HFF-Myc (cell line): ENCODE measurements at regions not wholly inside any gene's neighbourhood (a gene's known extent, or its start where the extent isn't known, plus 50 kb on each side); places are given as distances from the start of the nearest gene placed in this dataset.

Experiments used
- DNase-seq: peaks from one replicate; pipeline ENCODE4 v3.0.0-alpha.2; 2011; ENCODE audit warnings: low read depth; ENCODE audit errors: extremely low read depth
- H3K4me3 ChIP-seq: replicated peaks from 2 replicates; pipeline ENCODE4 v1.5.1; 2011; ENCODE audit warnings: low read depth, mild to moderate bottlenecking, control low read depth, low read length
- TF ChIP-seq, protein P1 (sequence below): IDR thresholded peaks from 2 replicates; pipeline ENCODE4 v1.5.1; 2012; ENCODE audit warnings: mild to moderate bottlenecking, low read depth, low read length, control low read depth; ENCODE audit errors: missing control alignments

DNA sequence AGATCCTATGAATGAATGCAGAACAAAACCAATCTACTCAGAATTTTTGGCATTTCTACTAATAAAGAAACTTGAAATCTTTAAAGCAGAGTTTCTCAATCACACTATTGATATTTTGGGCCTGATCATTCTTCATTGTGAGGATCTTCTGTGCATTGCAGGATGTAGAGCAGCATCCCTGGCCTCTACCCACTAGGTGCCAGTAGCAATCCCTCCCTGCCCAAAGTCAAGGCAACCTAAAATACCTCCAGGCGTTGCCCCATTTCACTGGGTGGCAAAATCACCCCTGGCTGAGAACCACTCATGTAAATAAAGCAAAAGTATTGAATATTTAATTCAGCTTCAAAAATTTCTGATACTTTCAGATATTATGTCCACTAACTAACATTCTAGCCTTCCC is 213.0 kb downstream of the SP3 start:
- no peak for DNase-seq
- TF ChIP-seq, protein P1, sequence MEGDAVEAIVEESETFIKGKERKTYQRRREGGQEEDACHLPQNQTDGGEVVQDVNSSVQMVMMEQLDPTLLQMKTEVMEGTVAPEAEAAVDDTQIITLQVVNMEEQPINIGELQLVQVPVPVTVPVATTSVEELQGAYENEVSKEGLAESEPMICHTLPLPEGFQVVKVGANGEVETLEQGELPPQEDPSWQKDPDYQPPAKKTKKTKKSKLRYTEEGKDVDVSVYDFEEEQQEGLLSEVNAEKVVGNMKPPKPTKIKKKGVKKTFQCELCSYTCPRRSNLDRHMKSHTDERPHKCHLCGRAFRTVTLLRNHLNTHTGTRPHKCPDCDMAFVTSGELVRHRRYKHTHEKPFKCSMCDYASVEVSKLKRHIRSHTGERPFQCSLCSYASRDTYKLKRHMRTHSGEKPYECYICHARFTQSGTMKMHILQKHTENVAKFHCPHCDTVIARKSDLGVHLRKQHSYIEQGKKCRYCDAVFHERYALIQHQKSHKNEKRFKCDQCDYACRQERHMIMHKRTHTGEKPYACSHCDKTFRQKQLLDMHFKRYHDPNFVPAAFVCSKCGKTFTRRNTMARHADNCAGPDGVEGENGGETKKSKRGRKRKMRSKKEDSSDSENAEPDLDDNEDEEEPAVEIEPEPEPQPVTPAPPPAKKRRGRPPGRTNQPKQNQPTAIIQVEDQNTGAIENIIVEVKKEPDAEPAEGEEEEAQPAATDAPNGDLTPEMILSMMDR, result peak; percentile 53

DNA sequence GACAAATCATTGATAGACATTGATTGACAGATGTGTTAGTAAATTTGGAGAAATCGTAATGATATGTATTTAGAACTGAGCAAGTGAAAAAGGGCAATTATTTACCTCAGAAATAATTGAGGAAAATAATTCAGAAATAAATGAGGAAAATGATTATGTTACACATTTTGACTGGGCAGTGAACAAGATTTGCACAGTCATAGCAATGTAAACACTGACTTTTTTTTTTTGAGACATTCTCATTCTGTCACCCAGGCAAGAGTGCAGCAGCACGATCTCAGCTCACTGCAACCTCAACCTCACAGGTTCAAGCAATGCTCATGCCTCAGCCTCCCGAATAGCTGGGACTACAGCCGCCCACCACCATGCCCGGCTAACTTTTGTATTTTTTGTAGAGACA is 211.7 kb downstream of the SP3 start:
- H3K4me3 ChIP-seq, result no peak overlapping the region
- TF ChIP-seq, protein P1, result no peak

More for the DNA sequence above, 213.0 kb downstream of the SP3 start:
- H3K4me3 ChIP-seq, result no peak overlapping the region

DNA sequence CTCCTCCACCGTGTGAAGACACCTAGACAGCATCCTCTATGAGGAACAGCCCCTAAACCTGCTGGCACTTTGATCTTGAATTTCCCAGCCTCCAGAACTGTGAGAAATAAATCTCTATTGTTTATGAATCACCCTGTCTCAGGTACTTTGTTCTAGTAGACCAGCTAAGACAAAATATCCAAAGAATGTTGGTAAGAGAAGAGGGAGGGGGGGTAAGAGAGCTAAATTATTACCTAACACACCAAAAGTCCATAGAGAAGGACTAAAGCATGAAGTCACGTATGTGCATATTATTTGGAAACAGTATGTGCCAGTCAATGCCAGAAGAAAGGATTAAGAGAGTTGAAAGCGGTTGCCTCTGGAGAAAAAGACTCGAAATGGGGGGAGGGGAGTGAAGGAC is 211.0 kb downstream of the SP3 start:
- no peak overlapping the region for H3K4me3 ChIP-seq
- TF ChIP-seq, protein P1, result no peak
- no peak for DNase-seq

More for the DNA sequence above, 211.7 kb downstream of the SP3 start:
- DNase-seq, result no peak

DNA sequence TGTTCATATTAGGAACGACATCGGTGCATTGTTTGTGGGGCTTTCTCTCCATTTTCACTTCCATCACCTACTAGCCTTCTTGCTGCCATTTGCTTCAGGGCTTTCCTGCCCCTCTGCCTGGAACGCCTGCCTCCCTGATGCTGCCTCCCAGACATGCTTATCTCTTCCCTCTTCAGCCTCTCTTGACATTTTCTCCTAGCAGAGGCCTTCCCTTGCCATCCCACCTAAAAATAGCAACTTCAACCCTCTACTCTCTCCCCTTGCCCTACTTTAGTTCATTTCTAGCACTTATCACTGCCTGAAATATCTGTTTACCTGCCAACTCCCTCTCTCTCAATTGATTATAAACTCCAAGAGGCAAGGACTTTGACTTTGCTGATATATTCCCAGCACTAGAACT is 210.3 kb downstream of the SP3 start:
- no peak for DNase-seq
- no peak overlapping the region for H3K4me3 ChIP-seq
- TF ChIP-seq, protein P1, result no peak

DNA sequence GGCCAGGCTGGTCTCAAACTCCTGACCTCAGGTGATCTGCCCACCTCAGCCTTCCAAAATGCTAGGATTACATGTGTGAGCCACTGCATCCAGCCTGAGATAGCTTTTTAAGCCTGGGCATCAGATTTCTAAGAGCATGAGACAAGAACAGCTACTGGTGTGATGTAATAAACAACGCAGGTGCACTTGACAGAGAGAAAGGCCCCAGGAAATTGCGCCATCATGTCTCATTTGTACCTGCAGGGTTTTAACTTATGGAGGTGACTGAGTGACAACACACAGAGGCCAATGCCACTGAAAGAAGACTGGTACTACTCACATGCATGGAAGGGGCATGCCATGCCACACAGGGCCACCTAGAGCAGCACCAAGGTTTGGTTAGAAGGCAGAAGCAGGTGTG is 209.4 kb downstream of the SP3 start:
- TF ChIP-seq, protein P1, result no peak
- DNase-seq, result no peak
- H3K4me3 ChIP-seq, result no peak overlapping the region

DNA sequence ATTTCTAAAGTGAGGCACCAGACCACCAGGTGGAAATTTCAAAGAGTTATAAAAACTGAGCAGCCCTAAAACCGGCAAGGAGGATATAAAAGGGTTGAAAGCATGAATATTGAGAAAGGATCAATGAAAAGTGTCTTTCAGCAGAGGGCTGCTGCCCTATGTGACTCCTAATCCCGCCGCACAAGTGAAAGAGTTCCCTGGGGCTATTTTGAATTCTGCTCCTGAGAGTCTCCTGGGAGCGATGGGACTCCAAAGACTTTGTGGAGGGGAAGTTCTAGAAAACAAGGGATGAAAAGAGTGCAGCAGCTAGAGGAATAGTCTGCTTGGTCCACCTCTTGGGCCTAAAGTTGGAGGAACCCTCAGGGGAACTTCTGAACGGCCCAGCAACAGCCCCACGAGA is 205.2 kb downstream of the SP3 start:
- TF ChIP-seq, protein P1, result no peak
- no peak overlapping the region for H3K4me3 ChIP-seq
- DNase-seq, result no peak

DNA sequence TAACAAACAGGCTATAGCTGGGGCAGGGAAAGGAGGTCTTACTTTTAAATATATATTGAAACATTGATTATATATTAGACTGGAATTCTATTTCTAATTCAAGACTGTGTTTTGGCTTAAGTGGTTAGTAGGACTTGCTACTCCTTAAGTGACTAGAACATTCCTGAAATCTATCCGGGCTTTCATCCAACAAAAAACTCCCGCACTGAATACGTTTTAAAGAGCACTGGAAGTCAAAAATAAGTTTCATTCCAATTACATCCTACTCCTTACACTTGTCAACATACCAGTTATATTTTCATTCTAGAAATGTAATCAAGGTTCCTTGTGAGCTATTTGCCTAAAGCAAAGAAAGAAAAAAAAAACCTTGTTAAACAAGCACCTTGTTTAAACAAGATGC is 204.6 kb downstream of the SP3 start:
- no peak overlapping the region for H3K4me3 ChIP-seq
- TF ChIP-seq, protein P1, result no peak
- no peak for DNase-seq
